HL-60 (cell line): ENCODE measurements at regions not wholly inside any gene's neighbourhood (a gene's known extent, or its start where the extent isn't known, plus 50 kb on each side); places are given as distances from the start of the nearest gene placed in this dataset.

ENCODE experiments used
- POLR2AphosphoS5 ChIP-seq: IDR thresholded peaks from 2 replicates; pipeline ENCODE4 v1.6.1; 2012; ENCODE audit warnings: low read depth
- TF ChIP-seq, protein P1 (sequence below): IDR thresholded peaks from one replicate; pipeline ENCODE4 v1.5.1; 2011; ENCODE audit warnings: low read length, control low read depth, inconsistent platforms; ENCODE audit not compliant: insufficient read depth

DNA sequence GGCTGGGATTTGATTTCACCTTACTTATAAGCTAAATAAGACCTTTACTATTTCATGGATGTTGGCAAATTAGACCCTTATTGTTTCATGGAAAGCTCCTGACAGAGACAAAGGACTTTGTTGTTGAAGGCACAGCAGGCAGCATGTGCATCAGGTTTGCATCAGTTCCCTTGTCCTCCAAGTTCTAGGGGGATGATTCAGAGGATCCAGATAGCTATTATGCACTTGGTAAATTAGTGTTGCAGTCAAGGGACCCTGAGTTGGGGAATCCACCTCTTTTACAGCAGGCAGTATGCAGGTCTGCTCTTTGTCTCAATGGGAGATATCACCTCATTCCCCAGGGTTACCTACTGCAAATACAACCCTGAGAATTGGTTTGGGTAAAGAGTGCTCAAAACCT is 131.4 kb upstream of the IGSF10 start:
- TF ChIP-seq, protein P1, sequence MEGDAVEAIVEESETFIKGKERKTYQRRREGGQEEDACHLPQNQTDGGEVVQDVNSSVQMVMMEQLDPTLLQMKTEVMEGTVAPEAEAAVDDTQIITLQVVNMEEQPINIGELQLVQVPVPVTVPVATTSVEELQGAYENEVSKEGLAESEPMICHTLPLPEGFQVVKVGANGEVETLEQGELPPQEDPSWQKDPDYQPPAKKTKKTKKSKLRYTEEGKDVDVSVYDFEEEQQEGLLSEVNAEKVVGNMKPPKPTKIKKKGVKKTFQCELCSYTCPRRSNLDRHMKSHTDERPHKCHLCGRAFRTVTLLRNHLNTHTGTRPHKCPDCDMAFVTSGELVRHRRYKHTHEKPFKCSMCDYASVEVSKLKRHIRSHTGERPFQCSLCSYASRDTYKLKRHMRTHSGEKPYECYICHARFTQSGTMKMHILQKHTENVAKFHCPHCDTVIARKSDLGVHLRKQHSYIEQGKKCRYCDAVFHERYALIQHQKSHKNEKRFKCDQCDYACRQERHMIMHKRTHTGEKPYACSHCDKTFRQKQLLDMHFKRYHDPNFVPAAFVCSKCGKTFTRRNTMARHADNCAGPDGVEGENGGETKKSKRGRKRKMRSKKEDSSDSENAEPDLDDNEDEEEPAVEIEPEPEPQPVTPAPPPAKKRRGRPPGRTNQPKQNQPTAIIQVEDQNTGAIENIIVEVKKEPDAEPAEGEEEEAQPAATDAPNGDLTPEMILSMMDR: no peak
- TF ChIP-seq POLR2AphosphoS5: no peak
